LHCN-M2 (cell line): ENCODE measurements at regions not wholly inside any gene's neighbourhood (a gene's known extent, or its start where the extent isn't known, plus 50 kb on each side); places are given as distances from the start of the nearest gene placed in this dataset.

ENCODE experiments used
- DNase-seq: peaks from one replicate; pipeline ENCODE4 v3.0.0-alpha.2; 2012; ENCODE audit warnings: low read depth

DNA sequence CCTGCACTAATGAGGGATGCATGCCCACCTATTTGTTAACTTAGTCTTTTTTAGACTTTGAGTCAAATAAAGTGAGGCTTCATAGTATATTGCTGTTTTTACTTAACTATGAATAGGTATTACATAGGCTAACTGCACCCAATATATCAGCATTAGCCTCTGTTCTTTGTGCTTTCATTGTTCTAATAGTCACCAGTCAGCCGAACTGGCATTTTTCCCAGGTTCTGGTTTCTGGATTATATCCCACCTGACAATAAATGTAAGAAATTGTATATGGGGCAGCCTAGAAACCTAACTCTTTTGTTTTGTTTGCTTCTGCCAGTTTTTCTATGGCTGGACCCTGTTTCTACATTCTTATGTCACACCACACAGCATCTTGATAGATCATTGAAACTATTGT lies 1672.4 kb upstream of the LRRTM1 start:
- DNase-seq = peak; percentile 1

DNA sequence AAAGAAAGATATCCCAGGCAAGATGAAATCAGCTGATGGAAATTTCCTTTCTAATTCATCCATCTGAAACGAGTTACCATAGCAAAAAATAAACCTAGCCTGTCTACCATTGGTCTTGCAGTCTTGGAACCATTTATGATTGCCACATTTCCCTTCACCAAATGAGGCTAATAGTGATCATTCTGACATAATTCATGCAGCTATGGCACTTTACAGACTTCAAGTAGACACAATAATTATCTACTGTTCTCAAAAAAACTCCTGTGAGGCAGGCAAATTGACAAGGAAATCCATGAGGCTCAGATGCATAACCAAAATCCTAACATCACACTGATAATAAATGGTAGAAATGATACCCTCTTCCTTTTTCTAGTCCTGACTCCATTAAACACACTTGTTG lies 1669.7 kb upstream of the LRRTM1 start:
- no peak for DNase-seq

DNA sequence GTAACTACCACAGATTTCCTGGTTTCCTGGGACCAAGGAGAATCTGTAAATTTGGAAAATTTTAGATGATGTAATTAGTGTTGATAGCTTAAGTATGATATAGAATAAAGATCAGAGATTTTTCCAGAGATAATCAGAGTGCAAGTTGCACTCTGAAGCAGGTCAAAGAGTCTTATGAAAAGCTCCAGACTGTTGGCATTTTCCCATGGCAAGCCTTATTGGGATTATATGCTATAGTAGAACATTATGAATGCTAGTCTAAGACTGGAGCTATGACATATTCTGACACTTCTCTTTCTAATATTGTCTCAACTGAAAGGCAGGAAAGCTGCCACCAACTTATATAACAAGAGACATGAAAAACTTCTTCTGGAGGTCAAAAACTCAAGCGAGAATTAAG lies 1638.3 kb upstream of the LRRTM1 start:
- no peak for DNase-seq

DNA sequence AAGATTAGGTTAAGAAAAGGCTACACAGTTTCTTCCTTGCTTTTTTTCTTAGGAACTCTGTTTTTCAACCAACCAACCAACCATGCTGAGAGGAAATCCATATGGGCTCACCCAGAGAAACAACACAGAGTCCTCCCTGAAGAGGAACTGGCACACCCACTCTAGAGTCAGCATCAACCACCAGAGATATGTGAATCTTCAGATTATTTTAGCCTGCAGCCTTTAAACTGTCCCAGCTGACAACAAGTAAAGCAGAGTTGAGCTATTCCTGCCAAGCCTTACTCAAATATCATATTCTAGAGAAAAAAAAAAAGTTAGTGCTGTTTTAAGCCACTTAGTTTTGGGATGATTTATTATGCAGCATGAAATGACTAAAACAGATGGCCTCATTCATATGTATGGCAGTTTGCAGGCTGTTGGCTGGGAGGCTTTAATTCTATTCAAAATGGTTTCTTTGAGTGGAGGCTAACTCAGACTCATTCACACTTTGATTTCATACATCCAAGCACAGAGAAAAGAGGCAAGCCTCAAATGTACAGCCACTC lies 1637.7 kb upstream of the LRRTM1 start:
- no peak for DNase-seq

DNA sequence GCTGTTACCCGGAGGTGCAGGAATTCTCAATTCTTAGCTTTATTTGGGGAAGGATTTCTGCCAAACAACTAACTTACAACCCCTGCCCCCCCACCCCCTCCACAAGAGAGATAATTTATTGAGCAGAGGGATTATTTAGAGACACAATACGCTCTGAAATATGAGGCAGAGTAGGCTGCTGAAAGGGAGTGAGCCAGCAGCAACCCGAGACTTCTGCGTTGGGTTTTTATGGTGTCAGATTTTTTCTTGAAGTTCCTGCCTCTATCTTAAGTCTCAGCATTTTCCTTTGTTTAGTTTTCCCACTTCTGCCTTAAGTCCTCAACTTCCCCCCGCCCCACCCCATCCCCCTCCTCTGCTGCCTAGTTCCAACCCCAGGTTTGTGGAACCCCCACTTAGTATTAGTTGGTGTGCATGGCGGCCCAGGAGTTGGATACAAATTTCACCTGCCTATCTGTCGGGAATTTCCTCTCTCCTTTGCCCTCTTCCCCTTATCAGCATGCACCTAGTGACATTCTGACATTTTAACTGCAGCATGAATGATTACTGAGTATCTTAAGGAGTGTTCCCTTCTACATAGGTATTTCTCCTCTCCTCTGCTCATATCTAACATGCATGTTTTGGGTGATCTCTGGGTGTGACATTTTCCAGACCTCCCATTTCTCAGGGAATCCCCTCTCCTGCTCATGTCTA lies 1635.9 kb upstream of the LRRTM1 start:
- no peak for DNase-seq

DNA sequence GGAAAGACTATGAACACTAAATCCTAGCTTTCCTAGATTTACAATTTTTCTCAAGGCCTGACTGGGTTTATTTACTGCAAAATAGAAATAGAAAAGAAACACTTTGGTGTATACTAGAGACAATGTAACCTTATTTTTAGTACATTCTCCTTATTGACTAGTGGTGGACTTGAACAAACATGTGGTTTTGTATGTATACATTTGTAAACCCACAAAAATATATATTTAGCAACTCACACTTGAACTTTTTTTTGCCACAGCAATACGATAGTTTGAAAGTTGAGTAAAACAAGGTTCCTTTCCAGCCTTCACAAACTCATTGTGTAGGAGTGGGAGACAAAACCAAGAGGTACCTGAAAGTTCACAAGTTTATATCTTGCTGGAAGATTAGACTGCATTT lies 1633.4 kb upstream of the LRRTM1 start:
- no peak for DNase-seq

DNA sequence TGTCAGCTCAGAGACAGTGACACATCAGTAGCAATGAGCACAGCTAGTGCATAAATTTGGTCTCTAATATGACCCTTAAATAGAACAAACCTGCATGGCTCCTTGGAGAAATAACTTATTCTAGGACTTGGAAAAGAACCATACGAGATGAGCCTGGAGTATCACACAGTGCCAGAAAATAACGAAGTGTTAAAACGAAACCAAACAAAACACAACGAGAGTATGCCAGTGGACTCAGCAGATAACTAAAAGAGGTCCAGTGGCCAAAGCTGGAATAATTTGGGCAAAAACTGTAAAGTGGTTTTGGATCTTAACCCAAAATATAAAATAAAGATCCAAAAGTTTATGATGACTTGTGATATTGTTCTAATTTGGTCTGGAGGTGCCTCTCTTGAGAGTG lies 1599.0 kb upstream of the LRRTM1 start:
- no peak for DNase-seq

DNA sequence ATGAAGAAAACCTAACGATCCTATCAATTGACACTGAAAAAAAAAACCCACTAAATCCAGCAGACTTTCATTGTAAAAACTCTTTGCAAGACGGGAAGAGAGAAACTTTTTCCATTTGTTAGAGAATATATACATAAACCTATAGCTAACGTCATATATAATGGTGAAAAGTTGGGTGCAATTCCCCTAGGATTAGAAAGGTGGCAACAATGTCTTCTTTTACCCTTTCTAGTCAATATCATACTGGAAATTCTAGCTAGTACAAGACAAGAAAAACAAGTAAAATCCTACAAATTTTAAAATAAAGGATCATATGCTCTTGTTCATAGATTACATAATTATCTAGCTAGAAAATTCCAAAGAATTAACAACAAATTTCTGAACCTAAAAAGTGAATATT lies 1596.5 kb upstream of the LRRTM1 start:
- no peak for DNase-seq

DNA sequence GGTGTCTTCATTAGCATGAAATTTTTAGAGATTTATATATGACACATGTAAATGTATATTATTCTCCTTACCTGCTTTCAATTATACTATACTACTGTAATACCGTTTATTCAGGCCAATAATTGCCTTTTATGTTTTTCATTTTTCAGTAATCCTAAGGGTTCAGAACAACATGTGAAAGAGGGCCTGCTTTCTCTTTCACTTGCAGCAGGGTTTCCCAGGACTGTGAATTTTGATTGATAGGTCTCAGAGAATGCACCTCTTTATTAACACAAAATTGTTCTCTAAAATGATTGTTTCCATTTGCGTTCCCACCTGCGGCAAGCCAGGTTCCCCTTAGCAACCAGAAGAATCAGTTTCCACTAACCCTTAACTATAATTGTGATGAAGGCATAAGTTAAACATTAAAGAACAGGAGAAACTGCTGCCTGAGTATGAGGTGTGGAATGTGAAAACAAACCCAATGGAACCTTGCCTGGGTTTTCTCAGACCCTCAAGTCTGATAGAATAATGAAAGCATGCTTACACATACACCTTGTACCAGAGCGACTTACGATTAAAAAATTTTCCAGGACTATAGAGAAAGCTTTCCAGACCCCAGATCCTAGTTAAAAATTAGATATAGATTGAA lies 1591.2 kb upstream of the LRRTM1 start:
- no peak for DNase-seq

DNA sequence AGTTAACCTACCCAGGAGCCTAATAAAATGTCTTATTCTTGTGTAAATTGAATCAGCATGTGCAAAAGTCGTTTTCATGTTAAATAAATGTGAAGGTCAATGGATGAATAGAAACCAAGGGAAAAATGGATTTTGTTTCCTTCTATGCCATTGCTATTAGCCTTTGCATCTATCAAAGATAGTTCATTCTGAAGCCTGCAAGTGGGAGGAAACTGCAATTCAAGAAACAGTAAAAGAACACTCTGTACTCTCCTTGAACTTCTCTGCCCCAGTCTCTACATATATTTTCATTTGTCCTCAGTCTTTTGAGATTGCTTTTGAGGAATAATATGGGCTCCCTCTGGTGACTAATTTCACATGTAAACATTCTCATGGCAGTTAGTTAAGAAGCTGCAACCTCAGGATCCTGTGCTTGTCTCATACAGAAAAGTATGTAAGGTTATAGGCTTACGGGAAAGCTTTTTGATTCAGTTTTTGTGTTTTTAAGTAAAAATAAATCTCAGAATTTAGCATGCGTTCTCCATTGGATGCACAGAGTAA lies 1590.0 kb upstream of the LRRTM1 start:
- DNase-seq = peak; percentile 17

DNA sequence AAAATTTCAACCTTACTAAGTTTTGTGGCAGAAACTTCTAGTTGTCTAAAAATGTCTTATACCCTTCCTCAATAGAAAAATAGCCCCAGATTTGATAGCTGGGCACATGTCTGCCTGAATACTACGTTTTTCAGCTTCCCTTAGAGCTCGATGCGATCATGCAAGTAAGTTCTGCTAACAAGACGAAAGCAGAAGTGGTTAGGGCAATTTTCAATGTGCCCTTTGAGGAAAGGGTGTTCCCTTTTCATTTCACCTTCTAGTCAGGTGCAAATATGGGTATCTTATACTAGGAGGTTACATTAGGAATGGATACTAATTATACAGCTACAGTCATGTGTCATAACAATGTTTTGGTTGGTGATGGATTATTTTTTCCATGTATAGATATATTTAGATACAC lies 1572.1 kb upstream of the LRRTM1 start:
- DNase-seq = no peak

DNA sequence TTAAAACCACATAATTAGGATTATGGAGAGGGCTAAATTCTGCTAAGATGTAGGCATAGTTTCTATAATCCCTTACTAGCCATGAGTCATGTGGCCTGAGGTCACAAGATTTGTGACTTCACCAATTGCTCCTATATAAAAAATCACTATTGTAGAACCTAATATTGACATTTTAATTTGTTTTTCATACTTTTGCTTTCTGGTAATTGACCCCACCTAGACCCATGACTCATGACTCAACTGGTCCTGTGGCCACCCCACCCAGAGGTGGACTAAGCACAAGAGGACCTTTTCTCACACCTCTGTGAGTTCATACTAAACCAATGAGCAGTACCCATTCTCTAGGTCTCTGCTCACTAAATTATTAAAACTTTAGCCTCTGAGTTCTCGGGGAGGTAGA lies 1567.5 kb upstream of the LRRTM1 start:
- no peak for DNase-seq

DNA sequence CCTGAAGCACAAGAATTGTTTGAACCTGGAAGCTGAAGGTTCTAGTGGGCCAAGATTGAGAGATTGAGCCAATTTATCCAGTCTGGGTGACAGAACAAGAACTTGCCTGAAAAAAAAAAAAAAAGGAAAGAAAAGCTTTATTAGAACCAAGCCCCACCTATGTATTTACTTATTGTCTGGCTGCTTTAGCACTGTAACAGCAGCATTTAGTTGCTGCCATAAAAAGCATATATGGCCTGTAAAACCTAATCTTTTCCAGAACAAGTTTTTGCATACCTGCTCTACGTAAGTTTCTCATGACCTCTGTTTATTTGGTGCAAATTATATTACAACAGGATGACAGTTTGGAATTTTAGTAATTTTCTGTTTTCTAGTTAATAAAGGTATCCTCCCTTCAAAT lies 1565.6 kb upstream of the LRRTM1 start:
- DNase-seq = no peak

DNA sequence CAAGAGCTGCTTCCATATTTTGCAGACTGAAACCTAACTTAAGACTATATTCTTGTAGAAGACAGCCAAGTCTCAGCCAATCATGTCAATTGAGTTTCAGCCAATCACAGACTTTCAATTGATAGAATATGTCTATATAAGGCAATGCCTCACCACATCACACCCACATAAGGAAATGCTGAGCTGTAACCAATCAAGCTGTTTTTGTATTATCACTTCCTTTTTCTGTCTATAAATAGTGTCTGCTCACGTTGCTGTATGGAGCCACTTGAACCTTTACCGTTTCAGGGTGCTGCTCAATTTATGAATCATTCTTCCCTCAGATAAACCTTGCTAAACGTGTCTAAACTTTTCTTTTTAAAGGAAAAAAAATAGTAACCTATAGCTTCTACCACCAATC lies 1554.4 kb upstream of the LRRTM1 start:
- DNase-seq = no peak

DNA sequence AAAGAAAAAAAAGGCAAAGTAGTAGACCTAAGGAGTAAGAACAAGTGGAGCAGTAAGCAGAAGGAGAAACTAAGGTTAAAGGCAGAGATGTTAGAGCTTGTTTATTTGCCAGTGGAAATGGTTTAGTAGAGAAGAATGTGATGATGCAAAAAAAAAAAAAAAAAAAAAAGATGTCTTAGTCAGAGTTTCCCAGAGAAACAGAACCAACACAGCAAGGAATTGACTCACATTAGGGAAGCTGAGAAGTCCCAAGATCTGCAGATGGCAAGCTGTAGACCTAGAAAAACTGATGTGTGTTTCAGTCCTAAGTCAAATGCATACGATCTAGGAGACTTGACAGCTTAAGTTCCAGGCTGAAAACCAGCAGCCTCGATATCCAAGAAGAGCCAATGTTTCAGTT lies 1548.8 kb upstream of the LRRTM1 start:
- peak; percentile 1 for DNase-seq

DNA sequence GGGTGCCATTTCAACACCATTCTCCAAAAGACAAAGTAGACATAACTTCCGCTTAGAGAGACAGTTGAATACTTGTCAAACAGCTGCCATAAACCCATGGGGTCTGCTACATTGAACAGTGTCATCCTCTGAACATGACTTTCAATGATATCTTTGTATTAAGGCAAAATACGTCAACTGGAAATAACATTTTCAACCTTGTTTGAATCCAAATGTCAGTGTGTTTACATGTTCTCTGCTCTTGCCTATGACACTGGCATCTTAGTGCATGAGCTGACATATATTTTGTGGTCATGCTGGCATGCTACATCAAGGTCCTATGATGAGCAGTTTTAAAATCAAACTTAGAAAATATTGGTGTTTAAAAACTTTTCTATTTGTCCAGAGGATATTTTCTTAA lies 1548.1 kb upstream of the LRRTM1 start:
- DNase-seq = no peak

DNA sequence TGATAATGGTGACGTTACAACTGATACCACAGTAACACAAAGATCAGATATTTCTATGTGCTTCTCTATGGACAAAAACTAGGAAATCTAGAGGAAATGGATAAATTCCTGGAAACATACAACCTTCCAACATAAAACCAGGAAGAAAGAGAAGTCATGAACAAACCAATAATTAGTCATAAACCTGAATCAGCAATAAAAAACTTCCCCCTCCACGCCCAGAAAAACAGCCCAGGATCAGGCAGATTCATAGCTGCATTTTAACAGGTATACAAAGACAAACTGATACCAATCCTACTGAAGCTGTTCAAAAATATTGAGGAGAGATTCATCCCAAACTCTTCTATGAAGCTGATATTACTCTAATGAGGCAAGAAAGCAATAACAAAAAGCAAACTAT lies 1535.2 kb upstream of the LRRTM1 start:
- no peak for DNase-seq

DNA sequence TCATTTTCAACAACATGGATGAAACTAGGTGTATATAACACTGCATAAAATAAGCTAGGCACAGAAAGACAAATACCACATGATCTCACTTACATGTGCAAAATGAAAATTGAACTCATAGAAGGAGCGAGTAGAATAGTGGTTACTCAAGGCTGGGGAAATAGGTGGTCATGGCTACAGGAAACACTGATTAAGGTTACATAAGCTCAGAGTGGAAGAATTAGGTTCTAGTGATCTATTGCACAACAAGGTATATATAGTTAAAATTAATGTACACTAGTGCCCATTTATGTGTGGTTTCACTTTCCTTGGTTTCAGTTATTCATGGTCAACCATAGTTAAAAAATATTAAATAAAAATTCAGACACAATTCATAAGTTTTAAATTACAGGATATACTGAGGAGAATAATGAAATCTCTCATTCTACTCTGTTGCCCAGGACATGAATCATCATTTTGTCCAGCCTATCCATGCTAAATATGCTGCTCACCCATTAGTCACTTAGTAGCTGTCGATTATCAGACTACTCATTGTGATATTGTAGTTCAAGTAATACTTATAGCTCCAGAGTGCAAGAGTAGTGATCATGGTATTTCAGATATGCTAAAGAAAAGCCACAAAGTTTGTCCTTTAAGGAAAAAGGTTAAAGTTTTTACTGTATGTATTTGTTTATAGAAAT lies 1530.9 kb upstream of the LRRTM1 start:
- peak; percentile 1 for DNase-seq

DNA sequence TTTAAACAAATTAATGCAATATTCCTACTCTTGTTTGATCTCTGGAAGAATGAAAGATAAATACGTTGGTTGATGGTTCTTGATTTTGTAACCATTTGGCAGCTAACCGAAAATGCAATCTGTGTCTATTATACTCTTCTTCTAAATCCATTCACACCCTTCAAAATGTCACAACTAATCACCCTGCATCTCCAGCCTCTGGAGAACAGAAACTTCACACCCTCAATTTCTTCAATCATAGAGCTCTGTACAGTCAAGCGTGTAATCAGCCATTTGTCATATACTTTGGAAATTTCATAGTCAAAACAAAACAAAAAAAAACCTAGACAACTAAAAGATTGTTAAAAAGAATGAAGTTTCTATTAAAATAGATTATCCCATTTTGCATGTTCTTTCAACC lies 1482.3 kb upstream of the LRRTM1 start:
- DNase-seq = no peak

DNA sequence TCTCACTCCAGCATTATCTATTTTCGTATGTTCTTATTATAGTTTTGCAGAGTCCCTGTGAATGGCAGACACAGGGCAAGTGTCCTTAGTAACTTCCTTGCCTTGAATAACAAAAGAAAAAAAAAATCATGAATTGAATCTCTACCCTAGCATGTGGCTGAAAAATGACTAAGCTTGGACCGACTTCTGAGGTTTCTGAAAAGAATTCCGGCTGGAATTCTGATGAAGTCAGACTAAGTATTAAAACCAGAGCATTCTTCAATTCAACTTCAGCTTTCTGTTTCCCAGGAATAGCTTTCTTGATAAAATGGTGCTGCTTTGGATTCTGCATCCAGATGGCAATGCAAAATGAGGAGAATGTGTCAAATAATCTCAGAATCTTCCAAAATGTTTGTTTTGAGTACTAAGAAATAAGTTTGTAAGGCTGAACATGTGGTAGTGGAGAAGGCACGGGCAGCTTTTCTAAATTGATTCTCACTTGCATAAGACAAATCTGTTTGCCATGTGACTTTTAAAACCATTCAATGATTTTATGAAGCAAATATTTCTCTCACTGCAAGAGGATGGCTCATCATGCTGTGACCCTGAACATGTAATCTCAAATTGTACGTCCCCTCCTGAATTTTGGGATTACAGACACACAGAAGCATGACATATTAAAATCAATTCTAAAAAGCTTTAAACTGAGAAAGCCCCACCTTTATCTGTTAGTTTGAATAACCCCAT lies 1462.8 kb upstream of the LRRTM1 start:
- no peak for DNase-seq

DNA sequence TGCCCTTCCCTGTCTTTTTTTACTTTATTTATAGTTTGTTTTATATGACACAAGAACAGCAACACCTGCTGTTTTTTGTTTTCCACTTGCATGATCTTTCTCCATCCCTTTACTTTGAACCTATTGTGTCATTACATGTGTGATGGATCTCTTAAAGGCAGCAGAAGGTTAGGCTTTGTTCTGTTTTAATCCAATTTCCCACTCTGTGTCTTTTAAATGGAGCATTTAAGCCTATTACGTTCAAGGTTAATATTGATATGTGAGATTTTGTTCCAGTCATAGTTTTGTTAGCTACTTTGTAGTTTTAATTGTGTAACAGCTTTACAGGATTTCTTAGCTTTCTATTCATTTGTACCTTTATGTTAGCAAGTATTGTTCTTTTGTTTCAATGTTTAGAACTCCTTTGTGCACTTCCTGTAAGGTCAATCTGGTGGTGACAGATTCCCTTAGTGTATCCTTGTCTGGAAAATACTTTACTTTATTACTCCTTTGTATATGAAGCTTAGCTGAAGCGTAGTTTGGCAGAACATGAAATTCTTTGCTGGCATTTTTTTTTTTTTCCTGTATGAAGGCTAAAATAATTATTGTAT lies 1443.0 kb upstream of the LRRTM1 start:
- DNase-seq = no peak

DNA sequence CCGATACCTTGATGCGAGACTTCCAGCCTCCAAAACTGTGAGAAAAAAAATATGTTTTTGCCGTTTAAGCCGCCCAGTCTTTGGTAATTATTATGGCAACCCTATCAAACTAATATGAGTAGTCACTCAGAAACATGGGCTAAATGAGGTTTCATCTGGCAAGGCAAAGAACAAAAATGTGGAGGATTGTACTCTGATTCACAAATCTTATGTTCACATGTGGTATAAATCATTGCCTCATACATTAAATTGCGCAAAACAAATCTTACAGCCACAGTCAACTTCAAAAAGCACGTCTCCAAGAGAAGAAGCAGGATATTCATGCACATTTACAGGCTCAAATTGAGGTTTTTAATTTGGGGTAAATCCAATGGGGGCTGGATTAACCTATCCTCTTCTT lies 1435.4 kb upstream of the LRRTM1 start:
- DNase-seq = no peak
